Left lung (tissue), 4 donors: ENCODE measurements at regions not wholly inside any gene's neighbourhood (a gene's known extent, or its start where the extent isn't known, plus 50 kb on each side); places are given as distances from the start of the nearest gene placed in this dataset.
A peak's percentile ranks its signal among the peaks of the same experiment; 100 is the strongest.
"Not testable (repeated sequence)": the region's sequence is repeated elsewhere in the genome, so short reads cannot be mapped to it uniquely, and the experiment has no call there.

ENCODE experiments used
- ATAC-seq: fragments of 200-7000 bp; cut with Tn5 transposase; one replicate; pipeline ENCODE4 v1.9.1; 2020; ENCODE audit warnings: moderate library complexity
- DNase-seq, 4 donors: peaks; one replicate each; pipeline ENCODE4 v3.0.0-alpha.2; 2013 to 2020
- H3K27ac ChIP-seq, 2 donors: fragments of 200-600 bp; sonication (generic) in 1 of 2; one replicate each; pipeline versions ENCODE4 v1.5.0 to v1.8.0; 2020 to 2021
- H3K27me3 ChIP-seq, 2 donors: fragments of 200-600 bp; sonication (generic) in 1 of 2; one replicate each; pipeline versions ENCODE4 v1.5.0 to v1.8.0; 2020 to 2021
- H3K36me3 ChIP-seq, 2 donors: fragments of 200-600 bp; sonication (generic) in 1 of 2; one replicate each; pipeline versions ENCODE4 v1.5.0 to v1.8.0; 2020 to 2021
- H3K4me1 ChIP-seq, 2 donors: fragments of 200-600 bp; one replicate each; pipeline ENCODE4 v1.8.0; 2021
- H3K4me3 ChIP-seq, 2 donors: fragments of 200-600 bp; sonication (generic) in 1 of 2; one replicate each; pipeline versions ENCODE4 v1.5.0 to v1.8.0; 2020 to 2021; ENCODE audit warnings: mild to moderate bottlenecking in 1 of 2
- H3K9me3 ChIP-seq, 2 donors: fragments of 200-600 bp; sonication (generic) in 1 of 2; one replicate each; pipeline versions ENCODE4 v1.5.0 to v1.8.0; 2020 to 2021
- CTCF ChIP-seq, 2 donors: fragments of 200-600 bp; sonication (generic) in 1 of 2; IDR thresholded peaks; one replicate each; pipeline versions ENCODE4 v1.5.0 to v1.8.0; 2021; ENCODE audit warnings: antibody characterized with exemption in 2 of 2
- intact Hi-C, 2 donors: fragments of 100-400 bp; cut with DNase I; formaldehyde crosslinking; loops; one replicate each; pipeline versions ENCODE4 v1.11.2 to v1.14.2; 2022
- donor health status: DM: no; HTN: yes; CAD: no.
- donor health status: DM: no; HTN: no; CAD: no.

GRCh38 chr6:49299279-49299678 lies 163.8 kb downstream of the MMUT start:
- no peak for ATAC-seq

GRCh38 chr6:49284180-49284579 lies 178.9 kb downstream of the MMUT start:
- H3K4me1 ChIP-seq = no peaks in the 10 kb centered on the region
- H3K9me3 ChIP-seq = peaks cover 0 to 2% of the 10 kb centered on the region in 2 donors
- H3K36me3 ChIP-seq = no peaks in the 10 kb centered on the region
- DNase-seq (no peak), ATAC-seq (no peak)
- intact Hi-C loops = no loop called here
- no peak overlapping the region for H3K27ac ChIP-seq
- H3K4me3 ChIP-seq = no peak overlapping the region
- no peaks in the 10 kb centered on the region for H3K27me3 ChIP-seq
- TF ChIP-seq CTCF (IDR thresholded peaks at IDR 0.05) = no peak

More at GRCh38 chr6:49299279-49299678, 163.8 kb downstream of the MMUT start:
- no peak for TF ChIP-seq CTCF (IDR thresholded peaks at IDR 0.05)
- no peak overlapping the region for H3K4me3 ChIP-seq
- H3K27me3 ChIP-seq = no peaks in the 10 kb centered on the region
- H3K4me1 ChIP-seq = no peaks in the 10 kb centered on the region
- intact Hi-C loops = no loop called here
- DNase-seq = no peak
- no peak overlapping the region for H3K27ac ChIP-seq
- H3K9me3 ChIP-seq = no peaks in the 10 kb centered on the region
- no peaks in the 10 kb centered on the region for H3K36me3 ChIP-seq

- H3K27ac ChIP-seq, H3K4me1 ChIP-seq, H3K36me3 ChIP-seq, H3K9me3 ChIP-seq, H3K27me3 ChIP-seq, intact Hi-C loops, H3K4me3 ChIP-seq, ATAC-seq: not testable (repeated sequence)
- peak in 1 of 4 donors; percentile 51 for DNase-seq
Measured at GRCh38 chr6:49274809-49275769, 188.0 kb downstream of the MMUT start.

GRCh38 chr6:49269190-49269589 lies 193.9 kb downstream of the MMUT start:
- DNase-seq (no peak), ATAC-seq (no peak)
- Histone ChIP-seq H3K4me1 (no peaks in the 10 kb centered on the region), H3K9me3 (peaks cover 0 to 6% of the 10 kb centered on the region in 2 donors), H3K36me3 (no peaks in the 10 kb centered on the region), H3K27me3 (no peaks in the 10 kb centered on the region), H3K27ac (no peak overlapping the region), H3K4me3 (no peak overlapping the region)
- intact Hi-C loops = no loop called here
- no peak for TF ChIP-seq CTCF (IDR thresholded peaks at IDR 0.05)

- no peak for TF ChIP-seq CTCF (IDR thresholded peaks at IDR 0.05)
- DNase-seq = peak in 1 of 4 donors; percentile 24
- intact Hi-C loops = no loop called here
Measured at GRCh38 chr6:49264909-49265308, 198.1 kb downstream of the MMUT start.

More at GRCh38 chr6:49264909-49265308, 198.1 kb downstream of the MMUT start:
- H3K36me3 ChIP-seq = no peaks in the 10 kb centered on the region
- H3K9me3 ChIP-seq = peaks cover 0 to 6% of the 10 kb centered on the region in 2 donors
- H3K4me3 ChIP-seq = no peak overlapping the region
- no peaks in the 10 kb centered on the region for H3K4me1 ChIP-seq
- H3K27me3 ChIP-seq = no peaks in the 10 kb centered on the region
- no peak overlapping the region for H3K27ac ChIP-seq
- ATAC-seq = no peak
